Fibroblast of the aortic adventitia (primary cell): ENCODE measurements at regions not wholly inside any gene's neighbourhood (a gene's known extent, or its start where the extent isn't known, plus 50 kb on each side); places are given as distances from the start of the nearest gene placed in this dataset.
A peak's percentile ranks its signal among the peaks of the same experiment; 100 is the strongest.

Experiments used
- DNase-seq: peaks from one replicate; pipeline ENCODE4 v3.0.0-alpha.2; 2010; ENCODE audit warnings: low read depth
- H3K4me3 ChIP-seq: 2 replicates; pipeline ENCODE4 v1.5.1; 2011; ENCODE audit warnings: low read depth, mild to moderate bottlenecking, control low read depth, low read length, moderate library complexity
- TF ChIP-seq, protein P1 (sequence below): IDR thresholded peaks from 2 replicates; pipeline ENCODE4 v1.5.1; 2011; ENCODE audit warnings: mild to moderate bottlenecking, low read length, control low read depth, inconsistent platforms; ENCODE audit not compliant: insufficient read depth

DNA sequence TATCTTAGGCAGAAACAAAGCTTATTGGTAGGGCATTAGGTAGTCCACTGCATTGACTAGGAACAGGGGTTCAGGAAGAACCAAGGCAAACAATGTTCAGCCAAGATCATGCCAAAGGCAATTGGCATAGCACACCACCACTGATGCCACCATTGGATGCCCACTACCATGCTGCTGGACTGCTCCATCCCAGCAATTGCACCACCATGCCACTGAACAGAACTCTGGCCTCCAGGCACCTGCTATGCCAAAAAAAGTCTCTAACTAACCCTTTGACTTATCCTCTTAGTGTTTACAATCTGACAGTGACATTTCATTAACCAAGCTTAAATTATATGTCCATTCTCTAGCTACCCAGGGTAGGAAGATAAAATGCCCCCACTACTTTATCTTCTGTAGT lies 509.6 kb upstream of the CAMK1G start:
- TF ChIP-seq, protein P1, sequence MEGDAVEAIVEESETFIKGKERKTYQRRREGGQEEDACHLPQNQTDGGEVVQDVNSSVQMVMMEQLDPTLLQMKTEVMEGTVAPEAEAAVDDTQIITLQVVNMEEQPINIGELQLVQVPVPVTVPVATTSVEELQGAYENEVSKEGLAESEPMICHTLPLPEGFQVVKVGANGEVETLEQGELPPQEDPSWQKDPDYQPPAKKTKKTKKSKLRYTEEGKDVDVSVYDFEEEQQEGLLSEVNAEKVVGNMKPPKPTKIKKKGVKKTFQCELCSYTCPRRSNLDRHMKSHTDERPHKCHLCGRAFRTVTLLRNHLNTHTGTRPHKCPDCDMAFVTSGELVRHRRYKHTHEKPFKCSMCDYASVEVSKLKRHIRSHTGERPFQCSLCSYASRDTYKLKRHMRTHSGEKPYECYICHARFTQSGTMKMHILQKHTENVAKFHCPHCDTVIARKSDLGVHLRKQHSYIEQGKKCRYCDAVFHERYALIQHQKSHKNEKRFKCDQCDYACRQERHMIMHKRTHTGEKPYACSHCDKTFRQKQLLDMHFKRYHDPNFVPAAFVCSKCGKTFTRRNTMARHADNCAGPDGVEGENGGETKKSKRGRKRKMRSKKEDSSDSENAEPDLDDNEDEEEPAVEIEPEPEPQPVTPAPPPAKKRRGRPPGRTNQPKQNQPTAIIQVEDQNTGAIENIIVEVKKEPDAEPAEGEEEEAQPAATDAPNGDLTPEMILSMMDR: no peak
- no peak for DNase-seq
- H3K4me3 ChIP-seq: no peak overlapping the region

DNA sequence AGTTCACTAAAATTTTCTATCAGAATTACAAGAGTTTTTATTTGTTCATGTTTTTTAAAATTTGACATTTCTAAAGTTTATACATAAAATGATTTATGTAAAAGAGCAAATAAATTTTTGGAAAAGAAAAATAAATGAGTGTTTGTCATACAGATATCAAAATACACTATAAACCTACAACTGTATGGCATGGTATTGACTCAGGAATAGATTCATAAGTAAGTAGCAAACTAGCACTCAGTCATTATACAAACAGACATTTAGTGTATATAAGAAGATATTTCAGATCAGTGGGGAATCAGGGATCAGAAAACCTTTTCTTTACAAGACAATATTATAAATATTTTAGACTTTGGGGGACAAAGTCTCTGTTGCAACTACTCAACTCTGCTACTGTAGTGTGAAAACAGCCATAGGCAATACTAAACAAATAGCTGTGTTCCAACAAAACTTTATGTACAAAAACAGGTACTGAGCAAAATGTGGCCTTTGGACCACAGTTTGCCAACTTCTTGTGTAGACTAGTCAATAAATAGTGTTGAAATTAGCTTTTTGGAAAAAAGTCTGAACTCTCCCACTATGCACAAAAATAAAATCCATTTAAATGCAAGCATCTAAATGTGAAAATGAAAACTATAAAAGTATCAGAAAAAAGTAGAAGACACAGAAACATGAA lies 508.8 kb upstream of the CAMK1G start:
- TF ChIP-seq, protein P1: no peak
- no peak overlapping the region for H3K4me3 ChIP-seq
- no peak for DNase-seq

DNA sequence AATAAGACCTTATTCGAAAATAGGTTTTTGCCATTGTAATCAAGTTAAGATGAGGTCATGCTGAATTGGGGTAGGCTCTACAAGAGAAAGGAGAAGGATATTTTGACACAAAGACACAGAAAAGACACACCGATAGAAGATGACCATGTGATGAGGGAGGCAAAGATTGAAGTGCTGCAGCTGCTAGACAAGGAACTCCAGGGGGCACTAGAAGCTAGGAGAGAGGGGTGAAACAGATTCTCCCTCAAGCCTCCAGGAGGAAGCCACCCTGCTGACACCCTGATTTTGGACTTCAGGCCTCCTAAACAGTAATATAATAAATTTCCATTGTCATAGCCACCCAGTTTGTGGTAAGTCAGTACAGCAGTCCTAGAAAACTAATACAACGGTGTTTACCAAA lies 506.8 kb upstream of the CAMK1G start:
- H3K4me3 ChIP-seq: no peak overlapping the region
- peak; percentile 10 for DNase-seq
- TF ChIP-seq, protein P1: peak; percentile 25

DNA sequence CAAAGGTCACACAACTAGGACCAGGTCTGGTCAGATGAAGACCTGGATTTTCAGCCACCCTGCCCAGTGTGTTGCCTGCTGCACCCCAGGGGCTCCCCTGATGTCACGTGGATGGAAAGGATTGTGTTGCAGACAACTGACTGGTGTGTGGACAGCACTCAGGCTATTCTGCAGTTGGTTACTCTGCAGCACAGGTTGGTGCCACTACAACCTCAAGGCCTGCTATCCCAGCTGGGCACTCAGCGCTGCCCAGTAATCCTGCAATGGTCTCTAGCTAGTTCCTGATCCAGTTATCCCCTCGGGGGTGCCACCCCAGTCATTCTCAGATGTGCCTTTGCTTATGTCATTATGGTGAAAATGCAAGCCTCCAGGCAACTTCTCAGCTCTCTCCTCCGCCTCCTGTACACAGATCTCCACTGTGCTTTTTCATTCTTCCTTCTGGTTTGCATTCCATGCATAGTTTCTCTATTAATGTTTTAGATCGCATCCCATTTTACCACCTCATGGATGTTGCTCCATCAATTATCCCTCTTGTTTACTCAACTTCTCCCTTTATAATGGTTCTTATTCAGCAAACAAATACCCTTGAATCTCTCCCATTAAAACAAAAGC lies 503.2 kb upstream of the CAMK1G start:
- TF ChIP-seq, protein P1: no peak
- no peak overlapping the region for H3K4me3 ChIP-seq
- DNase-seq: no peak

DNA sequence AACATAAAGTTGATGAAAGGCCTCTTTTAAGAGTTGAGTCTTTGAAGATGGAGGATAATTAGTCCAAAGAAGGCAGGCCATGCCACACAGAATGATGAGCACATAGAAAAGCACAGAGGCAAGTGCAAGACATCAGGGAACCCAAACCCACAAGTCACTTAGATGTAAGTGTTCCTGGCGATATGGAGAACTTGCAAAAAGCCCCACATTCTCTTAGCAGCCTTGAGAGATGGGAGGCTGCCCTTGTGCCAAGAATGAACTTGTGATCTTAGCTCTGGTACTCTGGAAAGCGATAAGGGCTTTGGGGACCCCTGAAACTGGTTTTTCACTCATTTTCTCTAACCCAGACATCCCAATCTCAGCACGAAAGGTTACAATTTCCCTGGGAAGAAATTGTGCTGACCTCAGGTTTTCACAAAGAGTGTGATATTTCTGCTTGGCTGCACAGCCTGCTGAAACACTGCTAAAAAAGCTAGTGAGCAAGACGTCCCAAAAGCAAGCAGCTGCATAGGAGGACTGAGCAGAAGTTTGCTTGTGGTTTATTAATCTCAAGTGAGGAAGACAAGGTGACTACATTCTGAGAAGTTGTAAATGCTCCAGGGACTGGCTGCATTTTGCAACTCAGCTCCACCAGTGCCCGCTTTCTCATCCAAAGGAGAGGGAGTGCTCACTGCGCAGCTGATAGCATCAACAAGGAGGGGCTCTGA lies 496.9 kb upstream of the CAMK1G start:
- H3K4me3 ChIP-seq: no peak overlapping the region
- TF ChIP-seq, protein P1: no peak
- no peak for DNase-seq

DNA sequence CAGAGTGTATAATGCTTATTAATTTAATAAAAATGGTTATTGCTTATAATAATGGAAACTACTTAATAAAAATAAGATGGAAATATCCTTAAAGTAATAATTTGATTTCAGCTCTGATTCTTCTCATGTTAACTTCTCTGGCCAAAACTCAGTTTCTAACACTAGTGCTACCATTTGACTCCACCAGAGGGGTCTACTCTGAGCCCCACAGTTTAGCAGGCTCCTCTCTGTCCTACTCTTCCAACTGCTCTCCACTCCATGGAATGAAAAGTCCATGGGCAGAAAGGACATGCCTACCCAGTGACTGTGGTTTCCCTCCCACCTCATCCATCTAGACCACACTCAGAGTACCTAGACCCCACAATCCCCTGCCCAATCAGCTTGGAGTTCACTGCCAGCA lies 489.1 kb upstream of the CAMK1G start:
- TF ChIP-seq, protein P1: no peak
- H3K4me3 ChIP-seq: no peak overlapping the region
- DNase-seq: no peak
